IMR-90 (cell line): ENCODE measurements at regions not wholly inside any gene's neighbourhood (a gene's known extent, or its start where the extent isn't known, plus 50 kb on each side); places are given as distances from the start of the nearest gene placed in this dataset.

Experiments
- ATAC-seq: fragments of 200-7000 bp; cut with Tn5 transposase; 2 replicates; pipeline ENCODE4 v1.9.1; 2020; ENCODE audit warnings: low read depth, mild to moderate bottlenecking, moderate library complexity
- BruUV-seq: library from RNA; stranded (reverse); fragments of 400-500 nt; replicated peaks from 2 replicates; lab custom pipeline; 2021; lab: Mats Ljungman, UMichigan
- CTCF ChIA-PET: fragments of 300-600 bp; formaldehyde crosslinking; extraction: SDS; loops from one replicate; lab custom pipeline; 2021; ENCODE audit warnings: antibody characterized with exemption; lab: Yijun Ruan, JAX
- POLR2A ChIA-PET: fragments of 300-600 bp; sonication (Branson Sonifier 250); formaldehyde crosslinking; loops from one replicate; lab custom pipeline; 2022; ENCODE audit warnings: antibody characterized with exemption; ENCODE audit not compliant: unreplicated experiment; lab: Charles Lee
- DNase-seq: peaks from one replicate; pipeline ENCODE4 v3.0.0; 2013
- H2AFZ ChIP-seq: replicated peaks from 2 replicates; pipeline ENCODE3; 2013; ENCODE audit warnings: low read length, mild to moderate bottlenecking; ENCODE audit not compliant: poor library complexity
- H2AK5ac ChIP-seq: 2 replicates; pipeline ENCODE4 v1.6.1; 2013; ENCODE audit warnings: low read depth, low read length, inconsistent platforms
- H2AK9ac ChIP-seq: replicated peaks from 2 replicates; pipeline ENCODE3; 2013; ENCODE audit warnings: mild to moderate bottlenecking, low read depth, low read length, moderate library complexity; ENCODE audit not compliant: poor library complexity
- H2BK120ac ChIP-seq: 2 replicates; pipeline ENCODE4 v1.6.1; 2013; ENCODE audit warnings: low read depth, low read length, inconsistent platforms
- H2BK15ac ChIP-seq: 3 replicates; pipeline ENCODE4 v1.6.1; 2013; ENCODE audit warnings: low read depth, low read length, inconsistent platforms
- H2BK20ac ChIP-seq: 2 replicates; pipeline ENCODE4 v1.6.1; 2013; ENCODE audit warnings: low read depth, mild to moderate bottlenecking, inconsistent platforms, low read length, moderate library complexity
- H2BK5ac ChIP-seq: 2 replicates; pipeline ENCODE4 v1.6.1; 2013; ENCODE audit warnings: mild to moderate bottlenecking, low read depth, low read length, inconsistent platforms; ENCODE audit not compliant: poor library complexity, severe bottlenecking
- H3K14ac ChIP-seq: replicated peaks from 2 replicates; pipeline ENCODE4 v1.6.1; 2013; ENCODE audit warnings: low read depth, low read length, inconsistent platforms
- H3K18ac ChIP-seq: 2 replicates; pipeline ENCODE4 v1.6.1; 2013; ENCODE audit warnings: low read depth, low read length, control low read depth
- H3K23ac ChIP-seq: 2 replicates; pipeline ENCODE4 v1.6.1; 2013; ENCODE audit warnings: low read depth, low read length, inconsistent platforms
- H3K27ac ChIP-seq: 2 replicates; pipeline ENCODE4 v1.5.1; 2013; ENCODE audit warnings: mild to moderate bottlenecking, control low read depth, low read length; ENCODE audit not compliant: insufficient read depth
- H3K27me3 ChIP-seq: 2 replicates; pipeline ENCODE4 v1.6.1; 2013; ENCODE audit warnings: low read length; ENCODE audit not compliant: control insufficient read depth, insufficient read depth
- H3K36me3 ChIP-seq: 2 replicates; pipeline ENCODE4 v1.6.1; 2013; ENCODE audit warnings: low read length, mixed read lengths; ENCODE audit not compliant: control insufficient read depth, insufficient read depth
- H3K4ac ChIP-seq: 2 replicates; pipeline ENCODE4 v1.6.1; 2013; ENCODE audit warnings: low read depth, low read length, inconsistent platforms
- H3K4me1 ChIP-seq: 2 replicates; pipeline ENCODE4 v1.6.1; 2013; ENCODE audit warnings: low read length, mixed read lengths; ENCODE audit not compliant: control insufficient read depth, insufficient read depth
- H3K4me2 ChIP-seq: 2 replicates; pipeline ENCODE4 v1.6.1; 2013; ENCODE audit warnings: low read depth, mild to moderate bottlenecking, control low read depth, low read length, moderate library complexity
- H3K4me3 ChIP-seq: 2 replicates; pipeline ENCODE4 v1.5.1; 2013; ENCODE audit warnings: low read depth, mild to moderate bottlenecking, control low read depth, low read length, moderate library complexity; ENCODE audit not compliant: insufficient read depth
- H3K56ac ChIP-seq: 2 replicates; pipeline ENCODE4 v1.6.1; 2013; ENCODE audit warnings: low read length, inconsistent platforms; ENCODE audit not compliant: insufficient read depth; ENCODE audit errors: extremely low read depth
- H3K79me1 ChIP-seq, 2 experiments: 2 replicates each; pipeline ENCODE4 v1.6.1; 2013; ENCODE audit warnings: low read length in 2 of 2, inconsistent platforms in 1 of 2, low read depth in 1 of 2
- H3K9ac ChIP-seq: 2 replicates; pipeline ENCODE4 v1.6.1; 2013; ENCODE audit warnings: low read depth, low read length, control low read depth
- H3K9me1 ChIP-seq: 2 replicates; pipeline ENCODE4 v1.6.1; 2013; ENCODE audit warnings: low read length, inconsistent platforms; ENCODE audit not compliant: insufficient read depth
- H3K9me3 ChIP-seq: 2 replicates; pipeline ENCODE4 v1.6.1; 2013; ENCODE audit warnings: low read length; ENCODE audit not compliant: control insufficient read depth, insufficient read depth
- H4K20me1 ChIP-seq: 2 replicates; pipeline ENCODE4 v1.6.1; 2013; ENCODE audit warnings: low read length, inconsistent platforms; ENCODE audit not compliant: insufficient read depth
- H4K5ac ChIP-seq: 2 replicates; pipeline ENCODE4 v1.6.1; 2013; ENCODE audit warnings: mild to moderate bottlenecking, low read depth, low read length, control low read depth
- H4K8ac ChIP-seq, 2 experiments: 2 replicates each; pipeline ENCODE4 v1.6.1; 2013; ENCODE audit warnings: low read depth in 2 of 2, low read length in 2 of 2, control low read depth in 1 of 2, inconsistent platforms in 1 of 2
- H4K91ac ChIP-seq: 2 replicates; pipeline ENCODE4 v1.6.1; 2013; ENCODE audit warnings: low read depth, low read length, inconsistent platforms; ENCODE audit not compliant: insufficient read depth
- BHLHE40 ChIP-seq: fragments of 150-350 bp; IDR thresholded peaks from 2 replicates; pipeline ENCODE4 v1.6.1; 2016; ENCODE audit warnings: mild to moderate bottlenecking, low read depth, low read length
- CEBPB ChIP-seq: IDR thresholded peaks from 2 replicates; pipeline ENCODE4 v1.6.1; 2012; ENCODE audit warnings: low read depth, low read length, improper control_type of control experiment
- CHD1 ChIP-seq: IDR thresholded peaks from 2 replicates; pipeline ENCODE4 v1.6.1; 2012; ENCODE audit warnings: low read depth, low read length, improper control_type of control experiment
- CTCF ChIP-seq: conservative IDR thresholded peaks from 2 replicates; pipeline ENCODE4 v1.5.1; 2012; ENCODE audit warnings: mild to moderate bottlenecking, low read depth, low read length, improper control_type of control experiment
- ELK1 ChIP-seq: fragments of 150-350 bp; IDR thresholded peaks from 2 replicates; pipeline ENCODE4 v1.6.1; 2016; ENCODE audit warnings: low read depth, mild to moderate bottlenecking, low read length, moderate library complexity, borderline replicate concordance
- FOS ChIP-seq: fragments of 150-350 bp; IDR thresholded peaks from 2 replicates; pipeline ENCODE4 v1.6.1; 2016; ENCODE audit warnings: low read depth, low read length
- MAFK ChIP-seq: IDR thresholded peaks from 2 replicates; pipeline ENCODE4 v1.6.1; 2012; ENCODE audit warnings: low read depth, low read length, improper control_type of control experiment
- MAZ ChIP-seq: IDR thresholded peaks from 2 replicates; pipeline ENCODE4 v1.6.1; 2012; ENCODE audit warnings: low read depth, mild to moderate bottlenecking, low read length, improper control_type of control experiment, moderate library complexity, borderline replicate concordance
- NFE2L2 ChIP-seq: fragments of 150-350 bp; IDR thresholded peaks from 2 replicates; pipeline ENCODE4 v1.6.1; 2016; ENCODE audit warnings: low read depth, mild to moderate bottlenecking, low read length
- RAD21 ChIP-seq: IDR thresholded peaks from 2 replicates; pipeline ENCODE4 v1.6.1; 2012; ENCODE audit warnings: low read length, improper control_type of control experiment
- RCOR1 ChIP-seq: IDR thresholded peaks from 2 replicates; pipeline ENCODE4 v1.6.1; 2012; ENCODE audit warnings: mild to moderate bottlenecking, low read length, improper control_type of control experiment; ENCODE audit not compliant: insufficient replicate concordance
- RFX5 ChIP-seq: IDR thresholded peaks from 2 replicates; pipeline ENCODE4 v1.8.0; 2012; ENCODE audit warnings: low read depth, mild to moderate bottlenecking, low read length, moderate library complexity
- USF2 ChIP-seq: fragments of 150-350 bp; IDR thresholded peaks from 2 replicates; pipeline ENCODE4 v1.6.1; 2017; ENCODE audit warnings: mild to moderate bottlenecking, antibody characterized with exemption, low read length, low read depth
- WGBS, 2 experiments: methylation state at CpG; one replicate each; pipeline versions ENCODE4 v1.1.5 to v1.1.7; 2013; ENCODE audit warnings: missing lambda C conversion rate in 2 of 2; ENCODE audit not compliant: insufficient read length in 1 of 2; ENCODE audit errors: extremely low coverage in 2 of 2; 5-methylcytosine and 5-hydroxymethylcytosine counted together
- dilution Hi-C: fragments of 300-500 bp; cut with HindIII; formaldehyde crosslinking; loops from one replicate; pipeline ENCODE4 v1.14.3; 2018; ENCODE audit warnings: low sequenced_read_pairs; ENCODE audit not compliant: unreplicated experiment
- in situ Hi-C: fragments of 300-500 bp; cut with MboI; formaldehyde crosslinking; loops from 3 replicates; pipeline ENCODE4 v1.14.3; 2019; ENCODE audit warnings: low sequenced_read_pairs, inconsistent platforms, mixed read lengths
- intact Hi-C: fragments of 100-400 bp; cut with micrococcal nuclease; formaldehyde crosslinking; loops from 2 replicates; pipeline ENCODE4 v1.10.0; 2022

- Histone ChIP-seq H4K91ac (no peak overlapping the region), H3K9ac (no peak overlapping the region), H3K56ac (no peak overlapping the region), H3K4me1 (no peaks in the 10 kb centered on the region), H3K9me3 (peaks cover 2% of the 10 kb centered on the region; the same call in 1 of the 2 replicates), H2AK9ac (no peak overlapping the region), H4K8ac (no peak overlapping the region), H2BK5ac (no peak overlapping the region), H3K27ac (no peak overlapping the region), H3K36me3 (no peaks in the 10 kb centered on the region), H3K4me2 (no peak overlapping the region), H2AK5ac (no peak overlapping the region), H2BK120ac (0 out of 2 replicates have a peak overlapping the region, but pooled peaks have one; percentile 4), H3K18ac (no peak overlapping the region), H2AFZ (no peak overlapping the region), H3K27me3 (no peaks in the 10 kb centered on the region), H4K20me1 (no peaks in the 10 kb centered on the region), H3K4ac (no peak overlapping the region), H2BK15ac (peak overlapping the region; percentile 2; the same call in 1 of the 3 replicates), H4K5ac (no peak overlapping the region; the same call in 1 of the 2 replicates), H3K23ac (no peak overlapping the region), H3K4me3 (no peak overlapping the region), H3K14ac (no peak overlapping the region), H3K9me1 (no peaks in the 10 kb centered on the region), H3K79me1 (no peaks in the 10 kb centered on the region), H2BK20ac (no peak overlapping the region)
- in situ Hi-C loops (no loop called here), intact Hi-C loops (no loop called here), dilution Hi-C loops (no loop called here)
- no TSS peak for BruUV-seq
- POLR2A ChIA-PET, result interaction anchor here (0.6 kb wide), 1 partner anchor 318 kb away, joined by 3 read pairs; no protein-coding TSS in a partner anchor
- CTCF ChIA-PET, result no interaction called here
- DNase-seq (no peak), ATAC-seq (no peak)
- WGBS, 2 experiments, result 71% methylated on average over 1 of the region's 13 CpGs; no CpG with 5 or more reads in 1 of the 2 experiments
- TF ChIP-seq CHD1 (no peak), RFX5 (no peak), MAZ (no peak), CEBPB (no peak), NFE2L2 (no peak), BHLHE40 (no peak), USF2 (no peak), RAD21 (no peak), FOS (no peak), ELK1 (no peak), MAFK (no peak), RCOR1 (no peak), CTCF (no peak)
Measured at GRCh38 chr3:177624528-177625495, 427.5 kb upstream of the TBL1XR1 start.
